GM12878 (cell line): ENCODE measurements at regions not wholly inside any gene's neighbourhood (a gene's known extent, or its start where the extent isn't known, plus 50 kb on each side); places are given as distances from the start of the nearest gene placed in this dataset.

Experiments
- ATAC-seq: fragments of 200-7000 bp; cut with Tn5 transposase; 3 replicates; pipeline ENCODE4 v1.9.1; 2020; ENCODE audit warnings: mild to moderate bottlenecking, moderate library complexity
- BruUV-seq: library from RNA; stranded (reverse); fragments of 400-500 nt; replicated peaks from 2 replicates; lab custom pipeline; 2021; lab: Mats Ljungman, UMichigan
- CTCF ChIA-PET: fragments of 300-600 bp; sonication (Branson Sonifier 250); formaldehyde crosslinking; extraction: SDS; loops from one replicate; lab custom pipeline; 2021; ENCODE audit warnings: inconsistent platforms; lab: Yijun Ruan, JAX
- POLR2A ChIA-PET: fragments of 350-600 bp; formaldehyde crosslinking; extraction: SDS; loops from one replicate; lab custom pipeline; 2021; ENCODE audit warnings: inconsistent platforms; lab: Charles Lee
- RAD21 ChIA-PET: fragments of 300-600 bp; sonication (Branson Sonifier 250); formaldehyde crosslinking; loops from one replicate; lab custom pipeline; 2023; ENCODE audit warnings: antibody characterized with exemption; ENCODE audit not compliant: unreplicated experiment; lab: Charles Lee
- SMC1A ChIA-PET: fragments of 300-600 bp; sonication (Branson Sonifier 250); formaldehyde crosslinking; loops from one replicate; lab custom pipeline; 2023; ENCODE audit not compliant: unreplicated experiment, uncharacterized antibody; lab: Charles Lee
- DNase-seq: peaks from one replicate; pipeline ENCODE4 v3.0.0-alpha.2; 2011; ENCODE audit warnings: low read depth, low spot score
- FAIRE-seq: peaks from 3 replicates; lab custom pipeline; 2011; peaks lifted over from hg19 to GRCh38; lab: Jason Lieb, UNC
- H2AFZ ChIP-seq: 2 replicates; pipeline ENCODE4 v1.6.0; 2011; ENCODE audit warnings: low read depth, low read length, control low read depth; ENCODE audit not compliant: control insufficient read depth
- H3K27ac ChIP-seq: 2 replicates; pipeline ENCODE4 v1.5.1; 2011; ENCODE audit warnings: control low read depth; ENCODE audit not compliant: control insufficient read depth, insufficient read depth
- H3K27me3 ChIP-seq, 2 experiments: replicated peaks in 1 of 2; 2 replicates each; pipeline versions ENCODE4 v1.6.0 to v1.6.1; 2011; ENCODE audit warnings: low read length in 1 of 2; ENCODE audit not compliant: control insufficient read depth in 2 of 2, insufficient read depth in 2 of 2
- H3K36me3 ChIP-seq, 2 experiments: 2 replicates each; pipeline ENCODE4 v1.5.1; 2011; ENCODE audit warnings: low read length in 1 of 2; ENCODE audit not compliant: control insufficient read depth in 2 of 2, insufficient read depth in 2 of 2
- H3K4me1 ChIP-seq: 2 replicates; pipeline ENCODE4 v1.6.1; 2011; ENCODE audit warnings: mild to moderate bottlenecking, low read length, moderate library complexity, mixed read lengths; ENCODE audit not compliant: control insufficient read depth, insufficient read depth
- H3K4me2 ChIP-seq: 2 replicates; pipeline ENCODE4 v1.6.0; 2011; ENCODE audit warnings: control low read depth; ENCODE audit not compliant: control insufficient read depth, insufficient read depth
- H3K4me3 ChIP-seq: fragments of 200-600 bp; sonication (generic); 2 replicates; pipeline ENCODE4 v1.5.1; 2016
- H3K79me2 ChIP-seq: 2 replicates; pipeline ENCODE4 v1.6.0; 2011; ENCODE audit warnings: low read length; ENCODE audit not compliant: control insufficient read depth, insufficient read depth
- H3K9ac ChIP-seq: 2 replicates; pipeline ENCODE4 v1.8.0; 2011; ENCODE audit warnings: low read length, control low read depth, mixed read lengths; ENCODE audit not compliant: control insufficient read depth, insufficient read depth
- H3K9me3 ChIP-seq: replicated peaks from 3 replicates; pipeline ENCODE4 v1.5.1; 2011; ENCODE audit warnings: mild to moderate bottlenecking, low read length; ENCODE audit not compliant: control insufficient read depth, insufficient read depth
- H4K20me1 ChIP-seq: 2 replicates; pipeline ENCODE4 v1.6.0; 2011; ENCODE audit not compliant: control insufficient read depth, insufficient read depth
- BHLHE40 ChIP-seq, 2 experiments: fragments of 450-650 bp in 1 of 2; IDR thresholded peaks; 2 replicates each; pipeline ENCODE4 v1.6.1; 2011 to 2017; ENCODE audit warnings: low read depth in 2 of 2, borderline replicate concordance in 1 of 2, improper control_type of control experiment in 1 of 2, low read length in 1 of 2, mild to moderate bottlenecking in 1 of 2
- BMI1 ChIP-seq: fragments of 450-650 bp; IDR thresholded peaks from 2 replicates; pipeline ENCODE4 v1.6.1; 2016; ENCODE audit warnings: mild to moderate bottlenecking, moderate library complexity, borderline replicate concordance
- CBFB ChIP-seq: IDR thresholded peaks from 2 replicates; pipeline ENCODE4 v1.6.1; 2016; ENCODE audit warnings: antibody characterized with exemption, low read depth
- CEBPB ChIP-seq, 2 experiments: fragments of 150-350 bp in 1 of 2; IDR thresholded peaks; 2 replicates each; pipeline ENCODE4 v1.6.1; 2012 to 2014; ENCODE audit warnings: low read depth in 2 of 2, low read length in 2 of 2, borderline replicate concordance in 1 of 2, inconsistent platforms in 1 of 2
- CREB1 ChIP-seq: IDR thresholded peaks from 2 replicates; pipeline ENCODE4 v1.6.1; 2012; ENCODE audit warnings: low read depth, mild to moderate bottlenecking, inconsistent platforms
- EZH2 ChIP-seq: IDR thresholded peaks from 2 replicates; pipeline ENCODE4 v1.6.1; 2012; ENCODE audit warnings: low read depth, mild to moderate bottlenecking, control low read depth, inconsistent platforms, low read length, borderline replicate concordance; ENCODE audit not compliant: control insufficient read depth
- GATAD2B ChIP-seq: fragments of 450-650 bp; conservative IDR thresholded peaks from 2 replicates; pipeline ENCODE4 v1.6.1; 2017; ENCODE audit warnings: low read depth, mild to moderate bottlenecking, moderate library complexity
- HDAC2 ChIP-seq: fragments of 200-600 bp; sonication (generic); IDR thresholded peaks from 2 replicates; pipeline ENCODE4 v1.6.1; 2017
- LARP7 ChIP-seq: fragments of 450-650 bp; IDR thresholded peaks from 2 replicates; pipeline ENCODE4 v1.6.1; 2017; ENCODE audit warnings: mild to moderate bottlenecking
- RAD51 ChIP-seq: fragments of 450-650 bp; IDR thresholded peaks from 2 replicates; pipeline ENCODE4 v1.6.1; 2016; ENCODE audit warnings: moderate library complexity, mild to moderate bottlenecking, inconsistent platforms
- RCOR1 ChIP-seq: conservative IDR thresholded peaks from 2 replicates; pipeline ENCODE4 v1.6.1; 2012; ENCODE audit warnings: low read depth, low read length, improper control_type of control experiment
- SP1 ChIP-seq: IDR thresholded peaks from one replicate; pipeline ENCODE4 v1.6.1; 2011; ENCODE audit warnings: low read depth, low read length
- WRNIP1 ChIP-seq: IDR thresholded peaks from 2 replicates; pipeline ENCODE4 v1.6.1; 2011; ENCODE audit warnings: low read depth, low read length, improper control_type of control experiment, borderline replicate concordance
- ZBED1 ChIP-seq: IDR thresholded peaks from 2 replicates; pipeline ENCODE4 v1.6.1; 2016; ENCODE audit warnings: borderline replicate concordance
- ZNF217 ChIP-seq: fragments of 450-650 bp; IDR thresholded peaks from 2 replicates; pipeline ENCODE4 v1.6.1; 2017; ENCODE audit warnings: antibody characterized with exemption, mild to moderate bottlenecking
- WGBS: methylation state at CpG from one replicate; pipeline ENCODE4 v1.1.6; 2016; ENCODE audit warnings: low lambda C conversion rate; ENCODE audit not compliant: insufficient replicate concordance, insufficient coverage; ENCODE audit errors: missing lambda C conversion rate; 5-methylcytosine and 5-hydroxymethylcytosine counted together
- in situ Hi-C: fragments of 300-500 bp; cut with MboI; formaldehyde crosslinking; loops from 9 replicates; pipeline ENCODE4 v1.14.3; 2018; ENCODE audit warnings: mixed read lengths
- intact Hi-C: fragments of 100-400 bp; cut with micrococcal nuclease; formaldehyde crosslinking; loops from one replicate; pipeline ENCODE4 v1.14.2; 2022; ENCODE audit not compliant: unreplicated experiment
- TF ChIP-seq, protein P1 (sequence below): fragments of 450-650 bp; IDR thresholded peaks from 2 replicates; pipeline ENCODE4 v1.6.1; 2017; ENCODE audit warnings: mild to moderate bottlenecking
- TF ChIP-seq, protein P2 (sequence below): fragments of 450-650 bp; formaldehyde crosslinking; IDR thresholded peaks from 2 replicates; pipeline ENCODE4 v1.5.0; 2022; ENCODE audit warnings: mild to moderate bottlenecking, missing genetic modification characterization

DNA sequence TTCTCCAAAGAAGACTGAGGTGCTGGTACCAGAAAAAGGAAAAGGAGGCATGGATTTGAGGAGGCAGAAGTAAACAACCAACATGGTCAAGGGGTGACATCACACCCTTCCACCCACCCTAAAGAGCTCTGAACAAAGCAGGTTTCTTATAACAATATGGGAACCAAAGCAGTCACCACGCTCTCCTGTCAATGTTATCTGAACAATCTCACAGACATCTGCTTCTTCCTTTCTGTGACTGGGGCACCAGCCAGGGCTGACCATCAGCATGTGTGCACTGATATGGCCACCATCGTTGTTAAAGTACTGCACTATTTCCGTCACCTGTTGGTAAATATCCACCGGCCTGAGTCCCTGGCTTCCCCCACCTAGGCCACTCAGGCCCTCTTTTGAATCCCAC is 252.9 kb downstream of the SHQ1 start:
- SMC1A ChIA-PET, result no interaction called here
- CTCF ChIA-PET, result no interaction called here
- intact Hi-C loops, result no loop called here

DNA sequence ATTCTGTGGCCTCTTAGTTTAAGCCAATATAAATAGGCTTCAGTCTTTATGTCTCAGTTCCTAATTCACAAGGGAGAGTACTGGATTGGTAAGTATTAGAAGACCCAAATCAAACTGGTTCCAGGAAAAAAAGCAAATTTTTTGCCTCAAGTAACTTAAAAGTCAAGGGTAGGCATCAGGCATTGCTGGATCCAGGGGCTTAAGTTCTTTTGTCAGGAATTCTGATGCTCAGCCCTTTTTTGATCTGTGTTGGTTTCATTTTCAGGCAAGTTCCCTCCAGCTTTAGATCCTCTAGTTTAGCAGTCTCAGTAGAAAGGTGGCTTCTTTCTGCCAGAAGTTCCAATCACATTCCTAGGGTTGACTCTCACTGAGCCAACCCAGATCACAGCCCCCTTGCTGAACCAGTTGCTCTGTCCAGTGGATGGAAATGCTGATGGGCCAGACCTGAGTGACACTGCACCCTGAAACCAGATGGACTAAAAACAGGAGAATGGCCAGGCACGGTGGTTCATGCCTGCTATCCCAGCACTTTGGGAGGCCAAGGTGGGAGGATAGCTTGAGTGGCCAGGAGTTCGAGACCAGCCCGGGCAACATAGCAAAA is 253.5 kb downstream of the SHQ1 start:
- FAIRE-seq (no peak), DNase-seq (no peak), ATAC-seq (no peak)
- no peak overlapping the region for H3K4me3 ChIP-seq
- H2AFZ ChIP-seq, result no peak overlapping the region
- 68% methylated on average over 3 of the region's 3 CpGs for WGBS
- POLR2A ChIA-PET, result no interaction called here
- SMC1A ChIA-PET, result no interaction called here
- H3K9me3 ChIP-seq, result no peaks in the 10 kb centered on the region
- RAD21 ChIA-PET, result no interaction called here
- no peak overlapping the region for H3K27ac ChIP-seq
- CTCF ChIA-PET, result no interaction called here
- no peaks in the 10 kb centered on the region for H3K27me3 ChIP-seq
- no TSS peak for BruUV-seq
- H3K9ac ChIP-seq, result no peak overlapping the region
- no peaks in the 10 kb centered on the region for H3K4me1 ChIP-seq
- no peaks in the 10 kb centered on the region for H3K36me3 ChIP-seq
- no peaks in the 10 kb centered on the region for H3K79me2 ChIP-seq
- in situ Hi-C loops (no loop called here), intact Hi-C loops (no loop called here)
- H3K4me2 ChIP-seq, result no peak overlapping the region
- H4K20me1 ChIP-seq, result no peaks in the 10 kb centered on the region
- TF ChIP-seq GATAD2B (no peak), BHLHE40 (IDR thresholded peaks at IDR 0.05; ENCODE audit: borderline replicate concordance in 1 of 2, low read depth in 2 of 2, low read length in 1 of 2) (no peak), WRNIP1 (no peak), CBFB (no peak), BMI1 (no peak), RAD51 (no peak), ZNF217 (no peak), LARP7 (no peak), ZBED1 (no peak), HDAC2 (no peak)
- TF ChIP-seq, protein P1, sequence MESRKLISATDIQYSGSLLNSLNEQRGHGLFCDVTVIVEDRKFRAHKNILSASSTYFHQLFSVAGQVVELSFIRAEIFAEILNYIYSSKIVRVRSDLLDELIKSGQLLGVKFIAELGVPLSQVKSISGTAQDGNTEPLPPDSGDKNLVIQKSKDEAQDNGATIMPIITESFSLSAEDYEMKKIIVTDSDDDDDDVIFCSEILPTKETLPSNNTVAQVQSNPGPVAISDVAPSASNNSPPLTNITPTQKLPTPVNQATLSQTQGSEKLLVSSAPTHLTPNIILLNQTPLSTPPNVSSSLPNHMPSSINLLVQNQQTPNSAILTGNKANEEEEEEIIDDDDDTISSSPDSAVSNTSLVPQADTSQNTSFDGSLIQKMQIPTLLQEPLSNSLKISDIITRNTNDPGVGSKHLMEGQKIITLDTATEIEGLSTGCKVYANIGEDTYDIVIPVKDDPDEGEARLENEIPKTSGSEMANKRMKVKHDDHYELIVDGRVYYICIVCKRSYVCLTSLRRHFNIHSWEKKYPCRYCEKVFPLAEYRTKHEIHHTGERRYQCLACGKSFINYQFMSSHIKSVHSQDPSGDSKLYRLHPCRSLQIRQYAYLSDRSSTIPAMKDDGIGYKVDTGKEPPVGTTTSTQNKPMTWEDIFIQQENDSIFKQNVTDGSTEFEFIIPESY, result no peak
- TF ChIP-seq, protein P2, sequence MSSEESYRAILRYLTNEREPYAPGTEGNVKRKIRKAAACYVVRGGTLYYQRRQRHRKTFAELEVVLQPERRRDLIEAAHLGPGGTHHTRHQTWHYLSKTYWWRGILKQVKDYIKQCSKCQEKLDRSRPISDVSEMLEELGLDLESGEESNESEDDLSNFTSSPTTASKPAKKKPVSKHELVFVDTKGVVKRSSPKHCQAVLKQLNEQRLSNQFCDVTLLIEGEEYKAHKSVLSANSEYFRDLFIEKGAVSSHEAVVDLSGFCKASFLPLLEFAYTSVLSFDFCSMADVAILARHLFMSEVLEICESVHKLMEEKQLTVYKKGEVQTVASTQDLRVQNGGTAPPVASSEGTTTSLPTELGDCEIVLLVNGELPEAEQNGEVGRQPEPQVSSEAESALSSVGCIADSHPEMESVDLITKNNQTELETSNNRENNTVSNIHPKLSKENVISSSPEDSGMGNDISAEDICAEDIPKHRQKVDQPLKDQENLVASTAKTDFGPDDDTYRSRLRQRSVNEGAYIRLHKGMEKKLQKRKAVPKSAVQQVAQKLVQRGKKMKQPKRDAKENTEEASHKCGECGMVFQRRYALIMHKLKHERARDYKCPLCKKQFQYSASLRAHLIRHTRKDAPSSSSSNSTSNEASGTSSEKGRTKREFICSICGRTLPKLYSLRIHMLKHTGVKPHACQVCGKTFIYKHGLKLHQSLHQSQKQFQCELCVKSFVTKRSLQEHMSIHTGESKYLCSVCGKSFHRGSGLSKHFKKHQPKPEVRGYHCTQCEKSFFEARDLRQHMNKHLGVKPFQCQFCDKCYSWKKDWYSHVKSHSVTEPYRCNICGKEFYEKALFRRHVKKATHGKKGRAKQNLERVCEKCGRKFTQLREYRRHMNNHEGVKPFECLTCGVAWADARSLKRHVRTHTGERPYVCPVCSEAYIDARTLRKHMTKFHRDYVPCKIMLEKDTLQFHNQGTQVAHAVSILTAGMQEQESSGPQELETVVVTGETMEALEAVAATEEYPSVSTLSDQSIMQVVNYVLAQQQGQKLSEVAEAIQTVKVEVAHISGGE, result no peak

More for the DNA sequence above, 252.9 kb downstream of the SHQ1 start:
- H3K79me2 ChIP-seq, result no peaks in the 10 kb centered on the region
- H3K4me2 ChIP-seq, result no peak overlapping the region
- WGBS, result 69% methylated on average over 4 of the region's 4 CpGs
- no peak for FAIRE-seq
- RAD21 ChIA-PET, result no interaction called here
- in situ Hi-C loops, result no loop called here
- no peak overlapping the region for H3K9ac ChIP-seq
- no peaks in the 10 kb centered on the region for H4K20me1 ChIP-seq
- no peaks in the 10 kb centered on the region for H3K36me3 ChIP-seq
- H2AFZ ChIP-seq, result no peak overlapping the region
- H3K27ac ChIP-seq, result no peak overlapping the region
- no peak for TF ChIP-seq CREB1
- no peak for TF ChIP-seq EZH2
- no peak for TF ChIP-seq RCOR1
- TF ChIP-seq CEBPB (IDR thresholded peaks at IDR 0.05; ENCODE audit: borderline replicate concordance in 1 of 2, low read depth in 2 of 2, low read length in 2 of 2), result no peak
- TF ChIP-seq SP1, result no peak
- BruUV-seq, result no TSS peak
- no peak for DNase-seq
- H3K27me3 ChIP-seq, result no peaks in the 10 kb centered on the region
- no peaks in the 10 kb centered on the region for H3K9me3 ChIP-seq
- no peaks in the 10 kb centered on the region for H3K4me1 ChIP-seq
- no peak for ATAC-seq
- POLR2A ChIA-PET, result no interaction called here
- H3K4me3 ChIP-seq, result no peak overlapping the region
